ENCODE measurements at regions not wholly inside any gene's neighbourhood (a gene's known extent, or its start where the extent isn't known, plus 50 kb on each side); places are given as distances from the start of the nearest gene placed in this dataset.

DNA sequence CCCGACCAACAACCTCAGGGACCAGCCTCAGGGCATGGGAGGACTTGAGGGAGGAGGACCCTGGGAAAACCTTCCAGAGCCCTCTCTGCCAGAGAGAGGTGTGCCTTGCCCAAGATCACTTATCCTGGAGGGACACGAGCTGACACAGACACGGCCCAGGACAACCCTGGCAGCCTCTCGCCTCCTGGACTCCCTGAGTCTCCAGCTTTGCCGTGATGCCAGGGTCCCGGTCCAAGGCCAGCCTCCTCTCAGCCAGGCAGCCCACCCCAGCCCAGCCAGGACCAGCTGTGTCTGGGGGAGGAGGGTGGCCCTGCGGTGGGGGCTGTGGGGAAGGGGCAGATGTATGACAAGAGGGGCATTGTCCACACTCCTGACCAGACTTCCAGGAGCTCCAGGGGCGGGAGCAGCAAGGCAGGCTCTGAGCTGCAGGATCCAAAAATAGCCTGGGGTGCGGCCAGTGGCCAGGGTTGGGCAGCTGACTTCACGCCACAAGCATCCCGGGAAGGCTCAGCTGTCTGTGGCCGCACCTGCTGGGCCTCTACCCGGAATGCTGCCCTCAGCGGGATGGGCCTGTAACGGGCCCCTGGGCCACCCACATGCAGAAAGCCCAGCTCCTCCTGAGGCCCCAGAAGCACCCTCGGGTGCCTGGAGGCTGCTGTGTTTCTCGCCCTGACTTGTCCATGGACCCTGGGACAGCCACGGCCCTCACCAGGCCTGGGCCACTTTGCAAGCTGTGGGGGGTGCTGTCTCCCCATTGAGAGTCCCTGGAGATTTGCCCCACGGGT is 65.5 kb upstream of the GPC1 start:
- intact Hi-C loops (cut with micrococcal nuclease), result no loop called here
- H3K27me3 ChIP-seq (ENCODE audit: control insufficient read depth, insufficient read depth, low read length), result no peaks in the 10 kb centered on the region
- no peaks in the 10 kb centered on the region for H3K4me1 Mint-ChIP-seq
- no peaks in the 10 kb centered on the region for H3K4me1 ChIP-seq (ENCODE audit: control insufficient read depth, insufficient read depth, low read length)
- no peak overlapping the region for H3K4me3 ChIP-seq (ENCODE audit: low read length)
- H3K9me3 Mint-ChIP-seq, result no peaks in the 10 kb centered on the region
- TF ChIP-seq, protein P1, sequence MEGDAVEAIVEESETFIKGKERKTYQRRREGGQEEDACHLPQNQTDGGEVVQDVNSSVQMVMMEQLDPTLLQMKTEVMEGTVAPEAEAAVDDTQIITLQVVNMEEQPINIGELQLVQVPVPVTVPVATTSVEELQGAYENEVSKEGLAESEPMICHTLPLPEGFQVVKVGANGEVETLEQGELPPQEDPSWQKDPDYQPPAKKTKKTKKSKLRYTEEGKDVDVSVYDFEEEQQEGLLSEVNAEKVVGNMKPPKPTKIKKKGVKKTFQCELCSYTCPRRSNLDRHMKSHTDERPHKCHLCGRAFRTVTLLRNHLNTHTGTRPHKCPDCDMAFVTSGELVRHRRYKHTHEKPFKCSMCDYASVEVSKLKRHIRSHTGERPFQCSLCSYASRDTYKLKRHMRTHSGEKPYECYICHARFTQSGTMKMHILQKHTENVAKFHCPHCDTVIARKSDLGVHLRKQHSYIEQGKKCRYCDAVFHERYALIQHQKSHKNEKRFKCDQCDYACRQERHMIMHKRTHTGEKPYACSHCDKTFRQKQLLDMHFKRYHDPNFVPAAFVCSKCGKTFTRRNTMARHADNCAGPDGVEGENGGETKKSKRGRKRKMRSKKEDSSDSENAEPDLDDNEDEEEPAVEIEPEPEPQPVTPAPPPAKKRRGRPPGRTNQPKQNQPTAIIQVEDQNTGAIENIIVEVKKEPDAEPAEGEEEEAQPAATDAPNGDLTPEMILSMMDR (IDR thresholded peaks at IDR 0.05), result no peak
- WGBS (ENCODE audit: insufficient coverage), result 74% methylated on average over 19 of the region's 19 CpGs
- H3K36me3 Mint-ChIP-seq, result no peaks in the 10 kb centered on the region
- no peaks in the 10 kb centered on the region for H3K27me3 Mint-ChIP-seq (ENCODE audit: low read depth in 2 of 2)
- no peak overlapping the region for H3K27ac ChIP-seq (ENCODE audit: low read length)
- H3K4me3 Mint-ChIP-seq, result no peak overlapping the region
- DNase-seq (no peak), ATAC-seq (no peak)
- H3K27ac Mint-ChIP-seq, result no peak overlapping the region
- H3K9me3 ChIP-seq (ENCODE audit: control insufficient read depth, insufficient read depth, low read length), result no peaks in the 10 kb centered on the region
- no peaks in the 10 kb centered on the region for H3K36me3 ChIP-seq (ENCODE audit: control insufficient read depth, insufficient read depth, low read length)

DNA sequence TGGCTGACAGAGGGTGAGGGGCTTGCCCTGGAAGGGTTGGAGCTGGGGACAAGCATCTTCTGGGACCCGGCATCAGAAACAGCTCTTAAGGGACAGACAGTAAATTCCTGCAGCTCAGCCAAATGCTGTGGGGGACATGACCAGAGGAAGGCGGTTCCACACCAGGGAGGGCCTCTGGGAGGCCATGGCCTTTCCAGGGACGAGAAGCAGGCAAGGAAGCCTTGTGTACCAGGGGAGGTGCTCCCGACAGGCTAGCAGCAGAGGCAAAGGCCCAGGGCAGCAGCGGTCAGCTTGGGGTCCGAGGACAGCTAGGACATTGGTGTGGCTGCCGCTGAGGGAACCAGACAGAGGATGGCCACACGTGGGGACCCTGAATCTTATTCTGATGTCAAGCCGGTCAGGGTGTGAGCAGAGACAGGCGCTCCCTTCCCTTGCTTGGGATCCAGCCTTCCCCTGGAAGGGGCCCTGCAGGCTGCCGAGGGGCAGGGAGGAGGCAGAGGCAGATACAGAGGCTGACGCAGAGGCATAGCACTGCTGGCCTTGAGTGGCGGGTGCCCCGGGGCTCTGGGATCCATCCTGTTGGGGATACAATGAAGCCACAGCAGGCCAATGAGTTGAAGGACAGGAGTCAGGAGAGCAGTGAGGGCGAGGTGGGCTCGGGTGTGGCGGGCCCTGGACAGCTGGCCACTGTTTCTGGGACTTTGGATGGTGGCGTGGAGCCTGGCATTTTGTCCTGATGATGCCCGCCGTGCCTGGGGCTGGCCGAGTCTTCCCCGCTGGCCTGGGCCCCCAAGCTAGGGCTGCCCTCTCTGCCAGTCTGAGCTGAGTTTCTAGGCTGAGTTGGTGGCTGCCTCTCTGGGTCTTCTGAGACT is 64.1 kb upstream of the GPC1 start:
- Mint-ChIP-seq H3K27ac (no peak overlapping the region), H3K36me3 (no peaks in the 10 kb centered on the region), H3K9me3 (no peaks in the 10 kb centered on the region), H3K27me3 (ENCODE audit: low read depth in 2 of 2) (no peaks in the 10 kb centered on the region), H3K4me3 (no peak overlapping the region), H3K4me1 (no peaks in the 10 kb centered on the region)
- no peak overlapping the region for H3K27ac ChIP-seq (ENCODE audit: low read length)
- TF ChIP-seq, protein P1 (IDR thresholded peaks at IDR 0.05), result no peak
- ATAC-seq, result no peak
- intact Hi-C loops (cut with micrococcal nuclease), result no loop called here
- no peaks in the 10 kb centered on the region for H3K27me3 ChIP-seq (ENCODE audit: control insufficient read depth, insufficient read depth, low read length)
- no peak for DNase-seq
- no peak overlapping the region for H3K4me3 ChIP-seq (ENCODE audit: low read length)
- 86% methylated on average over 22 of the region's 22 CpGs for WGBS (ENCODE audit: insufficient coverage)
- H3K36me3 ChIP-seq (ENCODE audit: control insufficient read depth, insufficient read depth, low read length), result no peaks in the 10 kb centered on the region
- no peaks in the 10 kb centered on the region for H3K9me3 ChIP-seq (ENCODE audit: control insufficient read depth, insufficient read depth, low read length)
- no peaks in the 10 kb centered on the region for H3K4me1 ChIP-seq (ENCODE audit: control insufficient read depth, insufficient read depth, low read length)

DNA sequence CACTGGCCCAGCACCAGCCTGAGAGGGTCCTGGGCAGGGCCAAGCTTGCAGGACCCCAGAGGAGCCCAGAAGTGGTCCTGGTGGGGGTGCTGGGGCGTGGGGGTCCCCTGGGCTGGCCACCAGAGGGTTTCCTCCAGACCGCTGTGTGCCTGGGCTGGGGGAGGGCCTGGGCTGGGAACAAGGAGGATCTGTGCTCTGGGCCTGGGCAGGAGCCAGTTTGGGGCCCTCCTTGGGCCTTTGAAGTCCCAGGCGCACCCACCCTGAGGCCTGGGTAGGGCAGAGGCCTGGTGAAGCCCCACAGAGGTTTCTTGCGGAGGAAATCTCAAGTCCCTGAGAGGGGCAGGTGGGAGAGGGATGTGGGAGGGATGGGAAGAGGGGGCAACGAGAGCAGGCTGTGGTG is 63.4 kb upstream of the GPC1 start:
- whole genome bisulfite sequencing (ENCODE audit: insufficient coverage), result 68% methylated on average over 5 of the region's 5 CpGs
- no peaks in the 10 kb centered on the region for H3K9me3 Mint-ChIP-seq
- Histone ChIP-seq H3K4me1 (ENCODE audit: control insufficient read depth, insufficient read depth, low read length) (no peaks in the 10 kb centered on the region), H3K27ac (ENCODE audit: low read length) (no peak overlapping the region), H3K36me3 (ENCODE audit: control insufficient read depth, insufficient read depth, low read length) (no peaks in the 10 kb centered on the region), H3K27me3 (ENCODE audit: control insufficient read depth, insufficient read depth, low read length) (no peaks in the 10 kb centered on the region), H3K4me3 (ENCODE audit: low read length) (no peak overlapping the region), H3K9me3 (ENCODE audit: control insufficient read depth, insufficient read depth, low read length) (no peaks in the 10 kb centered on the region)
- intact Hi-C loops (cut with micrococcal nuclease), result no loop called here
- H3K27ac Mint-ChIP-seq, result no peak overlapping the region
- H3K4me1 Mint-ChIP-seq, result no peaks in the 10 kb centered on the region
- H3K27me3 Mint-ChIP-seq (ENCODE audit: low read depth in 2 of 2), result no peaks in the 10 kb centered on the region
- DNase-seq, result no peak
- ATAC-seq, result no peak
- no peak overlapping the region for H3K4me3 Mint-ChIP-seq
- TF ChIP-seq, protein P1 (IDR thresholded peaks at IDR 0.05), result no peak
- H3K36me3 Mint-ChIP-seq, result no peaks in the 10 kb centered on the region
